GM18867 (cell line): ENCODE measurements at regions not wholly inside any gene's neighbourhood (a gene's known extent, or its start where the extent isn't known, plus 50 kb on each side); places are given as distances from the start of the nearest gene placed in this dataset.

Experiments
- ATAC-seq: cut with Tn5 transposase; IDR thresholded peaks from one replicate; pipeline ENCODE4 v1.9.1; 2021; ENCODE audit warnings: mild to moderate bottlenecking, moderate library complexity; ENCODE audit not compliant: unreplicated experiment

DNA sequence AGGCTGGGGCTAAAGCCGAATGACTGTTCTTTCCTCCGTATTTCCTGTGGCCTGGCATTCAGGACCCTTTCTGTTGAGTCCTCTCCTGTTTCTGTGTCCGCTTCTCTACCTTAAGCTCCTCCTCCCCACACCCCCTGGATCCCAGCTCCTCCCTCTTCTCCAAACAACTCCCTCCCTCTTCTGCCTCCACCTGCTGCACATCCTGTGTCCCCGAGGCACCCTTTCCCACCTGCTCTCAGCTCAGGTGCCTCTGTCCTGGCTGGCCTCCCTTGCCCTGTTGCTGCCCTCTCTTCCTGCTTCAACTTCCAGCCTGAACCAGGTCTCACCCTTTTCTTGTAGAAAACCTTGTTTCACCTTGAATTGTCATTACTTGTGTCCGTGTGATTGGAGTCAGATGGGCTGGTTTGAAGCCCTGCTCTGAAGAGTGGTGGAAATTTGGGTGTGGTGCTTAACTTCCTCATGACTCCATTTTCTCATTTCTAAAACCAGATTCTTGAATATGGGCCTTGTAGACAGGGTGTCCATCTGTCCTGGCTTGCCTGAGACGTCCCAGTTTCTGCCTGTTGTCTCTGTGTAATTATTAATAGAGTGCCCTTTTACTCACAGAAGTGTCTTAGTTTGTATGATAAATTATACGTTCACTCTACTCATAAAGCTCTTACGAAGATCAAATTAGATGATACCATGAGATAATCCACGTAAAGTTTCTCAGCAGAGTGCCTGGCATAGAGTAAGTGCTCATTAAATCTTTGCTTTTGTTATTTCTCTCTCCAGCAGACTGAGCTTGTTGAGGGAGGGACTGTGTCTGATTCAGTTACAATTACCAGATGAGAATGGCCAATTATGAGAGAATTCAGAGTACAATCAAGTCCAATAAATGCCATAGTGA lies 58.9 kb upstream of the TRABD2B start:
- ATAC-seq = no peak

GRCh38 chr1:48054232-48054631 lies 57.0 kb upstream of the TRABD2B start:
- ATAC-seq = no peak

- no peak for ATAC-seq
Observed at GRCh38 chr1:48052923-48053291, 55.7 kb upstream of the TRABD2B start.

DNA sequence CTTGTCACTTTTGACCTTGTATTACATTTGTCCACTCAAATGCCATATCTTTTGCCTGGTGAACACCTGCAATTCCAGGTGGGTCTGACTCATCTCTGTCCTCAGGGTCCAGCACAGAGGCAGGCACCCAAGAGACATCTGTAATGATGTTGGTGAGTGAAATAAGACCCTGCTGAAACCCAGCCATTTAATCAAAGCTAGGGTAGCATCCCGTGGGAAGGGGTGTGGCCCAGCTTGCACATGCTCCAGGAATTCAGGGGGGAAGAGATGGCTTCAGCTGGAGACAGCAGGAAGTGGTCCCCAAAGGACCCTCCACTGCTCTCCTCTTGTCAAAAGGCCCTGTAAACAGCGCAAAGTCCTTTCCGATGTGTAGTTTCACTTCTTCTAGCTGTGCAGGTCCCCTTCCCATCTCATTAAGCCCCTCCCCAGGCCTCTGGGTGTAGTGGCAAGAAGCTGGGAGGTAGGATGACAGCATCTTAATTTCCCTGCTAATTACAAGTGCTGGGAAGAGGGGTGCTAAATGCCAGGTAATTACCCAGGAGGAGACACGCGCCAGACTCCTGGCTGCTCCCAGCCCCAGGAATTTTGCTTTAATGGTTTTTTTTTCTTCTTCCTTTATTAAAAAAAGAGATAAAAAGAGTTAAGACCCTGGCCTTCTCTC lies 54.4 kb upstream of the TRABD2B start:
- no peak for ATAC-seq

- ATAC-seq = no peak
Observed at GRCh38 chr1:48049823-48050535, 52.8 kb upstream of the TRABD2B start.

DNA sequence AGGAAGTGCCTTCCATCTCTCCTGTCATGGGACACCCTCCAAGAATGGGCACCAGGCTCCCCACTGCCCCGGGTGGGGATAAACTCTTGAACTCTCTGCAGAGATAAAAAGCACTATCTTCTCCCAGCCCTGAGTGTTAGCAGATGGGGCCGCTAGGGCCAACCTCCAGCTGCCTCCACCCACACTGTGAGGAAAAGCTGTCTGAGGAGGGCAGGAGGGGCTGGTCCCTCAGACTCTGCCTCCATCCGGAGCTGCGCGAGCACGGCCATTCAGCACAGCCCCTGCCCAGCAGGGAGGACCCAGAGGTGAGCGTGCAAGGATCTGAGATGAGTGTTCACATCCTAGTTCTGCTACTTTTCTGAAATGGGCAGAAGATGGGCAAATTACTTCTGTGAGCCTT lies 51.8 kb upstream of the TRABD2B start:
- ATAC-seq = no peak

- ATAC-seq = no peak
Observed at GRCh38 chr1:48048064-48048463, 50.9 kb upstream of the TRABD2B start.

DNA sequence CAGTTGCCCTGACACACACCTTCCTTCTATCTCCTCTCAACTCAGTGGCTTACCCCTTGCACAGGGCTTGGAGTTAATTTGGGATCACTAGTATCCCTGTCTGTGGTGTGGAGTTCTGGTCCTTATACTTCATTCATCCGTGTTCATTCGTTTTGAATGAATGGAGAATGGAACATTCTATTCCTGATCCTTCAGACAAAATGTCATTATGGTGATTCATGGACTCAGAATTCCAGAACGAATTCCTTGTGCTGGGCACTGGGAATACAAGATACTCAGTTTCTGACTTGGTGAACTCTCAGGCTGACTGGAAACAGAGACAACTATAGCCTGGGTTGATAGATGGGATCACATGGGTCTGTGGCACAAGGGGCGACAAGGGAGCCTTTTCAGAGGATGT lies 49.9 kb upstream of the TRABD2B start:
- ATAC-seq = no peak
